Progenitor cell of endocrine pancreas (in vitro differentiated cells): ENCODE measurements at regions not wholly inside any gene's neighbourhood (a gene's known extent, or its start where the extent isn't known, plus 50 kb on each side); places are given as distances from the start of the nearest gene placed in this dataset.

Experiments used
- DNase-seq: peaks from one replicate; pipeline ENCODE4 v3.0.0; 2021; ENCODE audit warnings: low spot score; ENCODE audit not compliant: unreplicated experiment
- H3K27ac Mint-ChIP-seq: 2 replicates; pipeline ENCODE4 v1.8.0; 2021; ENCODE audit warnings: mild to moderate bottlenecking, moderate library complexity, mixed read lengths
- H3K27me3 Mint-ChIP-seq: 2 replicates; pipeline ENCODE4 v1.8.0; 2021; ENCODE audit warnings: mixed read lengths
- H3K36me3 Mint-ChIP-seq: 2 replicates; pipeline ENCODE4 v1.8.0; 2022; ENCODE audit warnings: mixed read lengths; ENCODE audit not compliant: insufficient read depth
- H3K4me1 Mint-ChIP-seq: 2 replicates; pipeline ENCODE4 v1.8.0; 2021; ENCODE audit warnings: low read depth, mixed read lengths
- H3K4me3 Mint-ChIP-seq: 2 replicates; pipeline ENCODE4 v1.8.0; 2021; ENCODE audit warnings: low read depth, mild to moderate bottlenecking, moderate library complexity, mixed read lengths
- H3K9me3 Mint-ChIP-seq: 2 replicates; pipeline ENCODE4 v1.8.0; 2021; ENCODE audit warnings: low read depth, mixed read lengths
- TF ChIP-seq, protein P1 (sequence below): fragments of 200-600 bp; sonication (generic); IDR thresholded peaks from one replicate; pipeline ENCODE4 v1.5.0; 2021; ENCODE audit warnings: antibody characterized with exemption, mild to moderate bottlenecking; ENCODE audit not compliant: unreplicated experiment

DNA sequence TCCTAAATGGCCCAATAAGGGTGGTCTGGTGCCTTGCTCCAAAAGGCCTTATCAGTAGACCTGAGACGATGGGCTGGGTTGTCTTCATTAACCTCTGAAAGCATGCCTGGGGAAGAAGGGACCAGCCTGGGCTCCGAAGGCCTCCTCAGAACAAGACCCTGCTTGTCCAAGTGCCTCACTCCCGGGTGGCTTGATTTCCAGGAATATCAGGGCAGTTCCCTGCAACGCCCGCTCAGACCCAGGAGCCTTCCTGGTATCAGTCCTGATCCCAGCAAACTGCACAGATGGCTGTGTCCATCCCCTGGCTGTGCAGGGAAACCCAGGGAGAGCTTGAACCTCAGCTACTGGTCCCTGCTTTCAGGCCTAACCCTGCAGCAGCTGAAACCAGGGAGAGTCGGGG lies 49.9 kb upstream of the CUX1 start:
- no peak for DNase-seq
- H3K4me1 Mint-ChIP-seq, result no peaks in the 10 kb centered on the region
- TF ChIP-seq, protein P1, sequence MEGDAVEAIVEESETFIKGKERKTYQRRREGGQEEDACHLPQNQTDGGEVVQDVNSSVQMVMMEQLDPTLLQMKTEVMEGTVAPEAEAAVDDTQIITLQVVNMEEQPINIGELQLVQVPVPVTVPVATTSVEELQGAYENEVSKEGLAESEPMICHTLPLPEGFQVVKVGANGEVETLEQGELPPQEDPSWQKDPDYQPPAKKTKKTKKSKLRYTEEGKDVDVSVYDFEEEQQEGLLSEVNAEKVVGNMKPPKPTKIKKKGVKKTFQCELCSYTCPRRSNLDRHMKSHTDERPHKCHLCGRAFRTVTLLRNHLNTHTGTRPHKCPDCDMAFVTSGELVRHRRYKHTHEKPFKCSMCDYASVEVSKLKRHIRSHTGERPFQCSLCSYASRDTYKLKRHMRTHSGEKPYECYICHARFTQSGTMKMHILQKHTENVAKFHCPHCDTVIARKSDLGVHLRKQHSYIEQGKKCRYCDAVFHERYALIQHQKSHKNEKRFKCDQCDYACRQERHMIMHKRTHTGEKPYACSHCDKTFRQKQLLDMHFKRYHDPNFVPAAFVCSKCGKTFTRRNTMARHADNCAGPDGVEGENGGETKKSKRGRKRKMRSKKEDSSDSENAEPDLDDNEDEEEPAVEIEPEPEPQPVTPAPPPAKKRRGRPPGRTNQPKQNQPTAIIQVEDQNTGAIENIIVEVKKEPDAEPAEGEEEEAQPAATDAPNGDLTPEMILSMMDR, result no peak
- no peaks in the 10 kb centered on the region for H3K9me3 Mint-ChIP-seq
- H3K4me3 Mint-ChIP-seq, result no peak overlapping the region
- no peak overlapping the region for H3K27ac Mint-ChIP-seq
- no peaks in the 10 kb centered on the region for H3K36me3 Mint-ChIP-seq
- peaks cover 12% of the 10 kb centered on the region for H3K27me3 Mint-ChIP-seq
